ENCODE measurements at regions not wholly inside any gene's neighbourhood (a gene's known extent, or its start where the extent isn't known, plus 50 kb on each side); places are given as distances from the start of the nearest gene placed in this dataset.

- ChIA-PET POLR2A (no interaction called here), CTCF (no interaction called here)
- Histone ChIP-seq H3K9me3 (no peaks in the 10 kb centered on the region), H3K4me1 (ENCODE audit: control insufficient read depth in 1 of 2, insufficient read depth in 2 of 2, low read depth in 1 of 2, low read length in 1 of 2) (no peaks in the 10 kb centered on the region), H3K9ac (no peak overlapping the region), H3K27ac (ENCODE audit: low read depth in 2 of 2, low read length in 1 of 2) (no peak overlapping the region), H2AFZ (ENCODE audit: low read depth) (no peak overlapping the region), H4K20me1 (ENCODE audit: insufficient read depth) (no peaks in the 10 kb centered on the region), H3K9me2 (no peaks in the 10 kb centered on the region), H3F3A (replicated peaks; ENCODE audit: insufficient read depth) (no peaks in the 10 kb centered on the region), H3K27me3 (ENCODE audit: insufficient read depth) (no peaks in the 10 kb centered on the region), H3K4me3 (ENCODE audit: low read depth in 2 of 2, low read length in 1 of 2) (no peak overlapping the region), H3K79me2 (ENCODE audit: insufficient read depth) (no peaks in the 10 kb centered on the region), H3K4me2 (no peak overlapping the region), H3K36me3 (replicated peaks in 1 of 2; ENCODE audit: control insufficient read depth in 1 of 2, insufficient read depth in 2 of 2, low read length in 1 of 2) (no peaks in the 10 kb centered on the region)
- DNase-seq: no peak
- TF ChIP-seq EZH2phosphoT487 (IDR thresholded peaks at IDR 0.05; ENCODE audit: borderline replicate concordance, low read depth) (no peak), SMC3 (IDR thresholded peaks at IDR 0.05; ENCODE audit: low read depth, low read length) (no peak), RCOR1 (IDR thresholded peaks at IDR 0.05; ENCODE audit: low read length) (no peak), RFX5 (IDR thresholded peaks at IDR 0.05; ENCODE audit: low read length) (no peak), SIN3A (IDR thresholded peaks at IDR 0.05; ENCODE audit: borderline replicate concordance, low read depth, low read length) (no peak), TCF12 (IDR thresholded peaks at IDR 0.05) (no peak), ELF1 (IDR thresholded peaks at IDR 0.05) (no peak)
- TF ChIP-seq, protein P1, sequence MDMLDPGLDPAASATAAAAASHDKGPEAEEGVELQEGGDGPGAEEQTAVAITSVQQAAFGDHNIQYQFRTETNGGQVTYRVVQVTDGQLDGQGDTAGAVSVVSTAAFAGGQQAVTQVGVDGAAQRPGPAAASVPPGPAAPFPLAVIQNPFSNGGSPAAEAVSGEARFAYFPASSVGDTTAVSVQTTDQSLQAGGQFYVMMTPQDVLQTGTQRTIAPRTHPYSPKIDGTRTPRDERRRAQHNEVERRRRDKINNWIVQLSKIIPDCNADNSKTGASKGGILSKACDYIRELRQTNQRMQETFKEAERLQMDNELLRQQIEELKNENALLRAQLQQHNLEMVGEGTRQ (IDR thresholded peaks at IDR 0.05; ENCODE audit: borderline replicate concordance, low read depth, low read length): no peak
- TF ChIP-seq, protein P2, sequence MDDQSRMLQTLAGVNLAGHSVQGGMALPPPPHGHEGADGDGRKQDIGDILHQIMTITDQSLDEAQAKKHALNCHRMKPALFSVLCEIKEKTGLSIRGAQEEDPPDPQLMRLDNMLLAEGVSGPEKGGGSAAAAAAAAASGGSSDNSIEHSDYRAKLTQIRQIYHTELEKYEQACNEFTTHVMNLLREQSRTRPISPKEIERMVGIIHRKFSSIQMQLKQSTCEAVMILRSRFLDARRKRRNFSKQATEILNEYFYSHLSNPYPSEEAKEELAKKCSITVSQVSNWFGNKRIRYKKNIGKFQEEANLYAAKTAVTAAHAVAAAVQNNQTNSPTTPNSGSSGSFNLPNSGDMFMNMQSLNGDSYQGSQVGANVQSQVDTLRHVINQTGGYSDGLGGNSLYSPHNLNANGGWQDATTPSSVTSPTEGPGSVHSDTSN (IDR thresholded peaks at IDR 0.05): no peak
- TF ChIP-seq, protein P3, sequence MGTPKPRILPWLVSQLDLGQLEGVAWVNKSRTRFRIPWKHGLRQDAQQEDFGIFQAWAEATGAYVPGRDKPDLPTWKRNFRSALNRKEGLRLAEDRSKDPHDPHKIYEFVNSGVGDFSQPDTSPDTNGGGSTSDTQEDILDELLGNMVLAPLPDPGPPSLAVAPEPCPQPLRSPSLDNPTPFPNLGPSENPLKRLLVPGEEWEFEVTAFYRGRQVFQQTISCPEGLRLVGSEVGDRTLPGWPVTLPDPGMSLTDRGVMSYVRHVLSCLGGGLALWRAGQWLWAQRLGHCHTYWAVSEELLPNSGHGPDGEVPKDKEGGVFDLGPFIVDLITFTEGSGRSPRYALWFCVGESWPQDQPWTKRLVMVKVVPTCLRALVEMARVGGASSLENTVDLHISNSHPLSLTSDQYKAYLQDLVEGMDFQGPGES (IDR thresholded peaks at IDR 0.05; ENCODE audit: low read depth, low read length): no peak
- WGBS (ENCODE audit: low lambda C conversion rate): 21% methylated on average over 2 of the region's 2 CpGs
Measured at GRCh38 chr4:11631416-11631815, 202.7 kb upstream of the HS3ST1 start.

DNA sequence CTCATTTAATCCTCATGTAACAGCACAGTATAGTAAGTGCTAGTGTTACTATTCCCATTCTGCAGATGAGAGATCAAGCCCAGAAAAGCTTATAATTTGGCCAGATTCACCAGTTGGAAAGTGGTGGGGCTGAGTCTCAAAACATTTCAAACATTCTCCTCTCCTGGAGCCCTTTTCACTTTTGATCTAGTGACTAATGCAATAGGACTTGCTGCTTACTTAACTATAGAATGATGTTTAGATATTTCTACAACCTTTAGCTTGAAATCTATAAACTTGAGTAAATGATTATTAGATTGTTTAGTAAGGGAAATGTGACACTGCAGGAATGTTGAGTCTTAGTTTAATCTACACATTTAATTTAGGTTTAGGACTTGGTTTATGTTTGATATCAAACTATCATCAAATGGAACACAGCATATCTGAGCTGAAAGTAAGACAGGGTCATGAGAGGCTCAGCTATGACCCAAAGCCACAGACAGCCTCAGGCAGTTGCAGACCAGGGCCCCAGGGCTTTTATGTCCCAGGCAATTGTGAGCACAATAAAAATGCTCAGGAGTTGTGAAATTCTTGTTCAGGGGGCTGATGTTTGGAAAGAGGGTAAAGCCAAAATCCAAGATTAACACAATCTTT, 199.5 kb upstream of the HS3ST1 start:
- Histone ChIP-seq H3K9me2 (no peaks in the 10 kb centered on the region), H3K9ac (no peak overlapping the region), H3K79me2 (ENCODE audit: insufficient read depth) (no peaks in the 10 kb centered on the region), H3F3A (replicated peaks; ENCODE audit: insufficient read depth) (no peaks in the 10 kb centered on the region), H3K36me3 (replicated peaks in 1 of 2; ENCODE audit: control insufficient read depth in 1 of 2, insufficient read depth in 2 of 2, low read length in 1 of 2) (no peaks in the 10 kb centered on the region), H4K20me1 (ENCODE audit: insufficient read depth) (no peaks in the 10 kb centered on the region), H3K27me3 (ENCODE audit: insufficient read depth) (no peaks in the 10 kb centered on the region), H3K4me1 (ENCODE audit: control insufficient read depth in 1 of 2, insufficient read depth in 2 of 2, low read depth in 1 of 2, low read length in 1 of 2) (no peaks in the 10 kb centered on the region), H3K4me2 (no peak overlapping the region), H3K27ac (ENCODE audit: low read depth in 2 of 2, low read length in 1 of 2) (no peak overlapping the region), H3K9me3 (no peaks in the 10 kb centered on the region), H3K4me3 (ENCODE audit: low read depth in 2 of 2, low read length in 1 of 2) (no peak overlapping the region), H2AFZ (ENCODE audit: low read depth) (no peak overlapping the region)
- CTCF ChIA-PET: no interaction called here
- no peak for DNase-seq
- POLR2A ChIA-PET: no interaction called here
- TF ChIP-seq SIN3A (IDR thresholded peaks at IDR 0.05; ENCODE audit: borderline replicate concordance, low read depth, low read length) (no peak), MEF2A (IDR thresholded peaks at IDR 0.05; ENCODE audit: borderline replicate concordance, low read depth) (no peak), REST (IDR thresholded peaks at IDR 0.05; ENCODE audit: low read depth, low read length) (no peak), SMC3 (IDR thresholded peaks at IDR 0.05; ENCODE audit: low read depth, low read length) (no peak), YY1 (IDR thresholded peaks at IDR 0.05; ENCODE audit: low read depth) (no peak), GATA2 (CRISPR knock-in tag; IDR thresholded peaks at IDR 0.05) (no peak), FOXM1 (IDR thresholded peaks at IDR 0.05; ENCODE audit: low read depth) (no peak), NRF1 (IDR thresholded peaks at IDR 0.05; ENCODE audit: low read depth, low read length) (no peak), NFIC (IDR thresholded peaks at IDR 0.05; ENCODE audit: borderline replicate concordance) (no peak), GABPA (IDR thresholded peaks at IDR 0.05; ENCODE audit: low read depth) (no peak)
- TF ChIP-seq, protein P4, sequence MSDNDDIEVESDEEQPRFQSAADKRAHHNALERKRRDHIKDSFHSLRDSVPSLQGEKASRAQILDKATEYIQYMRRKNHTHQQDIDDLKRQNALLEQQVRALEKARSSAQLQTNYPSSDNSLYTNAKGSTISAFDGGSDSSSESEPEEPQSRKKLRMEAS (IDR thresholded peaks at IDR 0.05; ENCODE audit: low read depth): no peak
- TF ChIP-seq, protein P1 (IDR thresholded peaks at IDR 0.05; ENCODE audit: borderline replicate concordance, low read depth, low read length): no peak
- TF ChIP-seq, protein P3 (IDR thresholded peaks at IDR 0.05; ENCODE audit: low read depth, low read length): no peak
